ENCODE measurements at regions not wholly inside any gene's neighbourhood (a gene's known extent, or its start where the extent isn't known, plus 50 kb on each side); places are given as distances from the start of the nearest gene placed in this dataset.

GRCh38 chr15:66842710-66843441 lies 140.8 kb downstream of the SMAD6 start:
- peak overlapping the region; percentile 92 for H3K4ac ChIP-seq (ENCODE audit: low read depth, low read length)
- no peaks in the 10 kb centered on the region for H3K27me3 ChIP-seq (ENCODE audit: insufficient read depth, low read length, poor library complexity)
- H3K27ac ChIP-seq (ENCODE audit: low read depth, low read length): peak overlapping the region; percentile 55
- peak overlapping the region; percentile 36 for H2BK5ac ChIP-seq (ENCODE audit: low read length)
- peak overlapping the region; percentile 51 for H3K4me2 ChIP-seq (ENCODE audit: low read length)
- peak overlapping the region; percentile 79 for H3K56ac ChIP-seq (ENCODE audit: low read length)
- WGBS (ENCODE audit: extremely low coverage, insufficient coverage, low lambda C conversion rate): no CpG with 5 or more reads among the region's 58 CpGs
- peak; percentile 96 for DNase-seq
- no peak overlapping the region for H4K5ac ChIP-seq (ENCODE audit: low read length)
- H2BK120ac ChIP-seq (ENCODE audit: low read depth, low read length): peak overlapping the region; percentile 84
- no peak overlapping the region for H2BK15ac ChIP-seq (replicated peaks; ENCODE audit: low read depth)
- no peak overlapping the region for H3K23ac ChIP-seq (ENCODE audit: low read length)
- H3K9ac ChIP-seq (ENCODE audit: low read length): peak overlapping the region; percentile 57
- no peaks in the 10 kb centered on the region for H3K36me3 ChIP-seq (ENCODE audit: control insufficient read depth, insufficient read depth, low read length)
- H3K4me1 ChIP-seq (ENCODE audit: control insufficient read depth, low read depth, low read length): peaks cover 8% of the 10 kb centered on the region
- H3K4me3 ChIP-seq (ENCODE audit: low read length): no peak overlapping the region
- no peak overlapping the region for H4K8ac ChIP-seq (ENCODE audit: low read depth, low read length)
- no peaks in the 10 kb centered on the region for H3K79me2 ChIP-seq (ENCODE audit: control insufficient read depth, insufficient read depth, low read length)
- peak overlapping the region; percentile 94 for H3K18ac ChIP-seq (ENCODE audit: low read length)
- no peaks in the 10 kb centered on the region for H3K79me1 ChIP-seq (ENCODE audit: low read length)
- H2AK5ac ChIP-seq (ENCODE audit: low read length): no peak overlapping the region

GRCh38 chr15:66843581-66843980 lies 141.5 kb downstream of the SMAD6 start:
- peak overlapping the region; percentile 20 for H3K18ac ChIP-seq (ENCODE audit: low read length)
- H3K4me2 ChIP-seq (ENCODE audit: low read length): no peak overlapping the region
- H3K23ac ChIP-seq (ENCODE audit: low read length): no peak overlapping the region
- no peak overlapping the region for H3K4me3 ChIP-seq (ENCODE audit: low read length)
- no peak overlapping the region for H2BK15ac ChIP-seq (replicated peaks; ENCODE audit: low read depth)
- H2BK5ac ChIP-seq (ENCODE audit: low read length): peak overlapping the region; percentile 39
- peak overlapping the region; percentile 49 for H2AK5ac ChIP-seq (ENCODE audit: low read length)
- H3K9ac ChIP-seq (ENCODE audit: low read length): peak overlapping the region; percentile 12
- peak; percentile 45 for DNase-seq
- no CpG with 5 or more reads among the region's 2 CpGs for WGBS (ENCODE audit: extremely low coverage, insufficient coverage, low lambda C conversion rate)
- no peak overlapping the region for H4K5ac ChIP-seq (ENCODE audit: low read length)
- no peaks in the 10 kb centered on the region for H3K79me2 ChIP-seq (ENCODE audit: control insufficient read depth, insufficient read depth, low read length)
- H3K36me3 ChIP-seq (ENCODE audit: control insufficient read depth, insufficient read depth, low read length): no peaks in the 10 kb centered on the region
- peak overlapping the region; percentile 54 for H3K27ac ChIP-seq (ENCODE audit: low read depth, low read length)
- no peaks in the 10 kb centered on the region for H3K79me1 ChIP-seq (ENCODE audit: low read length)
- H4K8ac ChIP-seq (ENCODE audit: low read depth, low read length): no peak overlapping the region
- no peak overlapping the region for H2BK120ac ChIP-seq (ENCODE audit: low read depth, low read length)
- H3K27me3 ChIP-seq (ENCODE audit: insufficient read depth, low read length, poor library complexity): no peaks in the 10 kb centered on the region
- no peak overlapping the region for H3K4ac ChIP-seq (ENCODE audit: low read depth, low read length)
- H3K56ac ChIP-seq (ENCODE audit: low read length): peak overlapping the region; percentile 53
- peaks cover 6% of the 10 kb centered on the region for H3K4me1 ChIP-seq (ENCODE audit: control insufficient read depth, low read depth, low read length)

- no peak overlapping the region for H3K23ac ChIP-seq (ENCODE audit: low read length)
- H3K18ac ChIP-seq (ENCODE audit: low read length): no peak overlapping the region
- no peaks in the 10 kb centered on the region for H3K79me2 ChIP-seq (ENCODE audit: control insufficient read depth, insufficient read depth, low read length)
- H3K79me1 ChIP-seq (ENCODE audit: low read length): no peaks in the 10 kb centered on the region
- no peak overlapping the region for H3K4me2 ChIP-seq (ENCODE audit: low read length)
- no peak overlapping the region for H3K4ac ChIP-seq (ENCODE audit: low read depth, low read length)
- H2BK120ac ChIP-seq (ENCODE audit: low read depth, low read length): no peak overlapping the region
- H4K8ac ChIP-seq (ENCODE audit: low read depth, low read length): no peak overlapping the region
- H3K9ac ChIP-seq (ENCODE audit: low read length): no peak overlapping the region
- H4K5ac ChIP-seq (ENCODE audit: low read length): no peak overlapping the region
- H3K27me3 ChIP-seq (ENCODE audit: insufficient read depth, low read length, poor library complexity): no peaks in the 10 kb centered on the region
- no peak overlapping the region for H3K4me3 ChIP-seq (ENCODE audit: low read length)
- H2BK15ac ChIP-seq (replicated peaks; ENCODE audit: low read depth): no peak overlapping the region
- H3K4me1 ChIP-seq (ENCODE audit: control insufficient read depth, low read depth, low read length): peaks cover 6% of the 10 kb centered on the region
- H3K36me3 ChIP-seq (ENCODE audit: control insufficient read depth, insufficient read depth, low read length): no peaks in the 10 kb centered on the region
- H3K56ac ChIP-seq (ENCODE audit: low read length): peak overlapping the region; percentile 65
- H2BK5ac ChIP-seq (ENCODE audit: low read length): peak overlapping the region; percentile 3
- H3K27ac ChIP-seq (ENCODE audit: low read depth, low read length): no peak overlapping the region
- peak overlapping the region; percentile 27 for H2AK5ac ChIP-seq (ENCODE audit: low read length)
- DNase-seq: peak; percentile 53
- no CpG with 5 or more reads among the region's 8 CpGs for WGBS (ENCODE audit: extremely low coverage, insufficient coverage, low lambda C conversion rate)
These were observed 142.2 kb downstream of the SMAD6 start for GRCh38 chr15:66844041-66844746.

DNA sequence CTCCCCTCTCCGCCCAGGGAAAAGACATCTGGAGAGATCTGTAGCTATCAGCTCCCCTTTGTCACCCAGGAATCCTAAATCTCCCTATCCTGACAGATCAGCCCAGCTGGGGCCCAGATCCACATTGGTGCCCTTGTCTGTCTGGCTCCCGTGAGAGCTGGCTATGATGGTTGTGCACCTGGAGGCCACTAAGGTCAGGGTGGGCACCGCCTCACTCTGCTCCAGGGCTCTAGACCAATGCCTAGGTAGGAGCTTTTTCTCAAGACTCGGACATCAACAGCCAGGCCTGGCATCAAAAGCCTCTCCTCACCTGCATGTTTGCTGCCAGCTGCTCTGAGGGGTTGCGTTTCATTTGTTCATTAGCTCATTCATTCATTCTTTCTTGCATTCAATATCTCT lies 142.7 kb downstream of the SMAD6 start:
- H2BK15ac ChIP-seq (replicated peaks; ENCODE audit: low read depth): no peak overlapping the region
- no peak for DNase-seq
- no peaks in the 10 kb centered on the region for H3K79me2 ChIP-seq (ENCODE audit: control insufficient read depth, insufficient read depth, low read length)
- no peak overlapping the region for H2BK5ac ChIP-seq (ENCODE audit: low read length)
- H3K56ac ChIP-seq (ENCODE audit: low read length): no peak overlapping the region
- H4K8ac ChIP-seq (ENCODE audit: low read depth, low read length): no peak overlapping the region
- H3K4me1 ChIP-seq (ENCODE audit: control insufficient read depth, low read depth, low read length): peaks cover 6% of the 10 kb centered on the region
- H3K4me3 ChIP-seq (ENCODE audit: low read length): no peak overlapping the region
- H3K27ac ChIP-seq (ENCODE audit: low read depth, low read length): no peak overlapping the region
- no peak overlapping the region for H3K23ac ChIP-seq (ENCODE audit: low read length)
- H4K5ac ChIP-seq (ENCODE audit: low read length): no peak overlapping the region
- H2BK120ac ChIP-seq (ENCODE audit: low read depth, low read length): no peak overlapping the region
- no peak overlapping the region for H3K9ac ChIP-seq (ENCODE audit: low read length)
- WGBS (ENCODE audit: extremely low coverage, insufficient coverage, low lambda C conversion rate): no CpG with 5 or more reads among the region's 5 CpGs
- no peaks in the 10 kb centered on the region for H3K27me3 ChIP-seq (ENCODE audit: insufficient read depth, low read length, poor library complexity)
- no peaks in the 10 kb centered on the region for H3K79me1 ChIP-seq (ENCODE audit: low read length)
- H2AK5ac ChIP-seq (ENCODE audit: low read length): peak overlapping the region; percentile 46
- H3K4me2 ChIP-seq (ENCODE audit: low read length): no peak overlapping the region
- no peak overlapping the region for H3K18ac ChIP-seq (ENCODE audit: low read length)
- no peaks in the 10 kb centered on the region for H3K36me3 ChIP-seq (ENCODE audit: control insufficient read depth, insufficient read depth, low read length)
- H3K4ac ChIP-seq (ENCODE audit: low read depth, low read length): no peak overlapping the region

DNA sequence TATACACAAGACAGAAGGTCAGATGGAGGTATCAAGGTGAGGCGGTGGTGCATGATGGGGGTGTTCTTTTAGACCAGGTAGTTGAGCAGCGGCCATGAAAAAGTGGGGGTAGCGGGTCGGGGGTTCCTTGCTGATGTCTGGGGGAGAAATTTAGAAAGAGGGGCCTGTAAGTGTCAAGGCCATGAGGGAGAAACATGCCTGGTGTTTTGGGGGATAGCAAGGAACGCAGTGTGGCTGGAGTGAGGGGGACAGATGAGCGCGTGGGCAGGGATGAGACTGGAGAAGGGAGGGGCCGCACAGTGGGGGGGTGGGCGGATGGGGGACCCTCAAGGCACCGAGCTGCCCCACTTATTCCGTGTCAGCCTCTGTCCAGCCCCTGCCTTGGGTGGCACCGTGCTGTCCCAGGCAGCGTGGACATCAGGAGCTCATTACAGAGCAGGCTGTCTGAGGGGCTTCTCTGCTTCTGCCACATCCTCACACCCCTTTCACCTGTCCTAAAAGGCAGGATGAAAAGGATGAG lies 143.3 kb downstream of the SMAD6 start:
- Histone ChIP-seq H4K5ac (ENCODE audit: low read length) (no peak overlapping the region), H3K27ac (ENCODE audit: low read depth, low read length) (no peak overlapping the region), H2AK5ac (ENCODE audit: low read length) (no peak overlapping the region)

More for the DNA sequence above, 143.3 kb downstream of the SMAD6 start:
- Histone ChIP-seq H3K56ac (ENCODE audit: low read length) (no peak overlapping the region), H3K4me2 (ENCODE audit: low read length) (no peak overlapping the region), H3K4me1 (ENCODE audit: control insufficient read depth, low read depth, low read length) (peaks cover 6% of the 10 kb centered on the region), H3K18ac (ENCODE audit: low read length) (no peak overlapping the region), H4K8ac (ENCODE audit: low read depth, low read length) (no peak overlapping the region), H3K79me1 (ENCODE audit: low read length) (no peaks in the 10 kb centered on the region), H3K79me2 (ENCODE audit: control insufficient read depth, insufficient read depth, low read length) (no peaks in the 10 kb centered on the region), H2BK15ac (replicated peaks; ENCODE audit: low read depth) (no peak overlapping the region), H3K4ac (ENCODE audit: low read depth, low read length) (no peak overlapping the region), H2BK5ac (ENCODE audit: low read length) (no peak overlapping the region), H2BK120ac (ENCODE audit: low read depth, low read length) (no peak overlapping the region), H3K36me3 (ENCODE audit: control insufficient read depth, insufficient read depth, low read length) (no peaks in the 10 kb centered on the region), H3K27me3 (ENCODE audit: insufficient read depth, low read length, poor library complexity) (no peaks in the 10 kb centered on the region), H3K9ac (ENCODE audit: low read length) (no peak overlapping the region), H3K23ac (ENCODE audit: low read length) (no peak overlapping the region), H3K4me3 (ENCODE audit: low read length) (no peak overlapping the region)
- DNase-seq: no peak
- WGBS (ENCODE audit: extremely low coverage, insufficient coverage, low lambda C conversion rate): no CpG with 5 or more reads among the region's 13 CpGs
